ENCODE measurements at regions not wholly inside any gene's neighbourhood (a gene's known extent, or its start where the extent isn't known, plus 50 kb on each side); places are given as distances from the start of the nearest gene placed in this dataset.

DNA sequence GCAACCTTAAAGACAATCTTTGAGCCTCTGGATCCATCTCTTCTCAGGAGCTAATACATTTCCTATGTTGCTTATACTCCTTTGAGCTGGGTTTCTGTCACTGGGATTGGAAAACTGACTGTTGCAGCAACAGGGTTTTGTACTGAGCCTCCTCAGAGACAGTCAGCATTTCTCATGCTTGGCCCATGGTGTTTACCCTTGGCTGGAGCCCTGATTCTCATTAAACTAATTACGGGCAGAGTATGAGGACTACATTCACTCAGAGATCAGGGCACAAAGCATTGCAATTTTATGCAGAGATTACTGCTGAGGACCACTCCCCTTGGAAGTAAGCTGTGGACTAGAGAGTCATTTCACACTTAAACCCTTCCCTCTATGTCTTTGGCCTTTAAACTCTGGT is 134.5 kb downstream of the LRIG2 start:
- TF ChIP-seq, protein P1, sequence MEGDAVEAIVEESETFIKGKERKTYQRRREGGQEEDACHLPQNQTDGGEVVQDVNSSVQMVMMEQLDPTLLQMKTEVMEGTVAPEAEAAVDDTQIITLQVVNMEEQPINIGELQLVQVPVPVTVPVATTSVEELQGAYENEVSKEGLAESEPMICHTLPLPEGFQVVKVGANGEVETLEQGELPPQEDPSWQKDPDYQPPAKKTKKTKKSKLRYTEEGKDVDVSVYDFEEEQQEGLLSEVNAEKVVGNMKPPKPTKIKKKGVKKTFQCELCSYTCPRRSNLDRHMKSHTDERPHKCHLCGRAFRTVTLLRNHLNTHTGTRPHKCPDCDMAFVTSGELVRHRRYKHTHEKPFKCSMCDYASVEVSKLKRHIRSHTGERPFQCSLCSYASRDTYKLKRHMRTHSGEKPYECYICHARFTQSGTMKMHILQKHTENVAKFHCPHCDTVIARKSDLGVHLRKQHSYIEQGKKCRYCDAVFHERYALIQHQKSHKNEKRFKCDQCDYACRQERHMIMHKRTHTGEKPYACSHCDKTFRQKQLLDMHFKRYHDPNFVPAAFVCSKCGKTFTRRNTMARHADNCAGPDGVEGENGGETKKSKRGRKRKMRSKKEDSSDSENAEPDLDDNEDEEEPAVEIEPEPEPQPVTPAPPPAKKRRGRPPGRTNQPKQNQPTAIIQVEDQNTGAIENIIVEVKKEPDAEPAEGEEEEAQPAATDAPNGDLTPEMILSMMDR (IDR thresholded peaks at IDR 0.05; ENCODE audit: low read length): no peak
- TF ChIP-seq EZH2 (optimal IDR thresholded peaks at IDR 0.05; ENCODE audit: low read depth, low read length): no peak
